IMR-90 (cell line): ENCODE measurements at regions not wholly inside any gene's neighbourhood (a gene's known extent, or its start where the extent isn't known, plus 50 kb on each side); places are given as distances from the start of the nearest gene placed in this dataset.

Experiments
- ATAC-seq: fragments of 200-7000 bp; cut with Tn5 transposase; 2 replicates; pipeline ENCODE4 v1.9.1; 2020; ENCODE audit warnings: low read depth, mild to moderate bottlenecking, moderate library complexity
- BruUV-seq: library from RNA; stranded (reverse); fragments of 400-500 nt; replicated peaks from 2 replicates; lab custom pipeline; 2021; lab: Mats Ljungman, UMichigan
- CTCF ChIA-PET: fragments of 300-600 bp; formaldehyde crosslinking; extraction: SDS; loops from one replicate; lab custom pipeline; 2021; ENCODE audit warnings: antibody characterized with exemption; lab: Yijun Ruan, JAX
- POLR2A ChIA-PET: fragments of 300-600 bp; sonication (Branson Sonifier 250); formaldehyde crosslinking; loops from one replicate; lab custom pipeline; 2022; ENCODE audit warnings: antibody characterized with exemption; ENCODE audit not compliant: unreplicated experiment; lab: Charles Lee
- DNase-seq: peaks from one replicate; pipeline ENCODE4 v3.0.0; 2013
- H2AFZ ChIP-seq: replicated peaks from 2 replicates; pipeline ENCODE3; 2013; ENCODE audit warnings: low read length, mild to moderate bottlenecking; ENCODE audit not compliant: poor library complexity
- H2AK5ac ChIP-seq: 2 replicates; pipeline ENCODE4 v1.6.1; 2013; ENCODE audit warnings: low read depth, low read length, inconsistent platforms
- H2AK9ac ChIP-seq: replicated peaks from 2 replicates; pipeline ENCODE3; 2013; ENCODE audit warnings: mild to moderate bottlenecking, low read depth, low read length, moderate library complexity; ENCODE audit not compliant: poor library complexity
- H2BK120ac ChIP-seq: 2 replicates; pipeline ENCODE4 v1.6.1; 2013; ENCODE audit warnings: low read depth, low read length, inconsistent platforms
- H2BK15ac ChIP-seq: 3 replicates; pipeline ENCODE4 v1.6.1; 2013; ENCODE audit warnings: low read depth, low read length, inconsistent platforms
- H2BK20ac ChIP-seq: 2 replicates; pipeline ENCODE4 v1.6.1; 2013; ENCODE audit warnings: low read depth, mild to moderate bottlenecking, inconsistent platforms, low read length, moderate library complexity
- H2BK5ac ChIP-seq: 2 replicates; pipeline ENCODE4 v1.6.1; 2013; ENCODE audit warnings: mild to moderate bottlenecking, low read depth, low read length, inconsistent platforms; ENCODE audit not compliant: poor library complexity, severe bottlenecking
- H3K14ac ChIP-seq: replicated peaks from 2 replicates; pipeline ENCODE4 v1.6.1; 2013; ENCODE audit warnings: low read depth, low read length, inconsistent platforms
- H3K18ac ChIP-seq: 2 replicates; pipeline ENCODE4 v1.6.1; 2013; ENCODE audit warnings: low read depth, low read length, control low read depth
- H3K23ac ChIP-seq: 2 replicates; pipeline ENCODE4 v1.6.1; 2013; ENCODE audit warnings: low read depth, low read length, inconsistent platforms
- H3K27ac ChIP-seq: 2 replicates; pipeline ENCODE4 v1.5.1; 2013; ENCODE audit warnings: mild to moderate bottlenecking, control low read depth, low read length; ENCODE audit not compliant: insufficient read depth
- H3K27me3 ChIP-seq: 2 replicates; pipeline ENCODE4 v1.6.1; 2013; ENCODE audit warnings: low read length; ENCODE audit not compliant: control insufficient read depth, insufficient read depth
- H3K36me3 ChIP-seq: 2 replicates; pipeline ENCODE4 v1.6.1; 2013; ENCODE audit warnings: low read length, mixed read lengths; ENCODE audit not compliant: control insufficient read depth, insufficient read depth
- H3K4ac ChIP-seq: 2 replicates; pipeline ENCODE4 v1.6.1; 2013; ENCODE audit warnings: low read depth, low read length, inconsistent platforms
- H3K4me1 ChIP-seq: 2 replicates; pipeline ENCODE4 v1.6.1; 2013; ENCODE audit warnings: low read length, mixed read lengths; ENCODE audit not compliant: control insufficient read depth, insufficient read depth
- H3K4me2 ChIP-seq: 2 replicates; pipeline ENCODE4 v1.6.1; 2013; ENCODE audit warnings: low read depth, mild to moderate bottlenecking, control low read depth, low read length, moderate library complexity
- H3K4me3 ChIP-seq: 2 replicates; pipeline ENCODE4 v1.5.1; 2013; ENCODE audit warnings: low read depth, mild to moderate bottlenecking, control low read depth, low read length, moderate library complexity; ENCODE audit not compliant: insufficient read depth
- H3K56ac ChIP-seq: 2 replicates; pipeline ENCODE4 v1.6.1; 2013; ENCODE audit warnings: low read length, inconsistent platforms; ENCODE audit not compliant: insufficient read depth; ENCODE audit errors: extremely low read depth
- H3K79me1 ChIP-seq, 2 experiments: 2 replicates each; pipeline ENCODE4 v1.6.1; 2013; ENCODE audit warnings: low read length in 2 of 2, inconsistent platforms in 1 of 2, low read depth in 1 of 2
- H3K9ac ChIP-seq: 2 replicates; pipeline ENCODE4 v1.6.1; 2013; ENCODE audit warnings: low read depth, low read length, control low read depth
- H3K9me1 ChIP-seq: 2 replicates; pipeline ENCODE4 v1.6.1; 2013; ENCODE audit warnings: low read length, inconsistent platforms; ENCODE audit not compliant: insufficient read depth
- H3K9me3 ChIP-seq: 2 replicates; pipeline ENCODE4 v1.6.1; 2013; ENCODE audit warnings: low read length; ENCODE audit not compliant: control insufficient read depth, insufficient read depth
- H4K20me1 ChIP-seq: 2 replicates; pipeline ENCODE4 v1.6.1; 2013; ENCODE audit warnings: low read length, inconsistent platforms; ENCODE audit not compliant: insufficient read depth
- H4K5ac ChIP-seq: 2 replicates; pipeline ENCODE4 v1.6.1; 2013; ENCODE audit warnings: mild to moderate bottlenecking, low read depth, low read length, control low read depth
- H4K8ac ChIP-seq, 2 experiments: 2 replicates each; pipeline ENCODE4 v1.6.1; 2013; ENCODE audit warnings: low read depth in 2 of 2, low read length in 2 of 2, control low read depth in 1 of 2, inconsistent platforms in 1 of 2
- H4K91ac ChIP-seq: 2 replicates; pipeline ENCODE4 v1.6.1; 2013; ENCODE audit warnings: low read depth, low read length, inconsistent platforms; ENCODE audit not compliant: insufficient read depth
- FOS ChIP-seq: fragments of 150-350 bp; IDR thresholded peaks from 2 replicates; pipeline ENCODE4 v1.6.1; 2016; ENCODE audit warnings: low read depth, low read length
- NFE2L2 ChIP-seq: fragments of 150-350 bp; IDR thresholded peaks from 2 replicates; pipeline ENCODE4 v1.6.1; 2016; ENCODE audit warnings: low read depth, mild to moderate bottlenecking, low read length
- POLR2A ChIP-seq: IDR thresholded peaks from 2 replicates; pipeline ENCODE4 v1.6.1; 2012; ENCODE audit warnings: mild to moderate bottlenecking, low read depth, low read length
- RAD21 ChIP-seq: IDR thresholded peaks from 2 replicates; pipeline ENCODE4 v1.6.1; 2012; ENCODE audit warnings: low read length, improper control_type of control experiment
- RFX5 ChIP-seq: IDR thresholded peaks from 2 replicates; pipeline ENCODE4 v1.8.0; 2012; ENCODE audit warnings: low read depth, mild to moderate bottlenecking, low read length, moderate library complexity
- WGBS, 2 experiments: methylation state at CpG; one replicate each; pipeline versions ENCODE4 v1.1.5 to v1.1.7; 2013; ENCODE audit warnings: missing lambda C conversion rate in 2 of 2; ENCODE audit not compliant: insufficient read length in 1 of 2; ENCODE audit errors: extremely low coverage in 2 of 2; 5-methylcytosine and 5-hydroxymethylcytosine counted together
- dilution Hi-C: fragments of 300-500 bp; cut with HindIII; formaldehyde crosslinking; loops from one replicate; pipeline ENCODE4 v1.14.3; 2018; ENCODE audit warnings: low sequenced_read_pairs; ENCODE audit not compliant: unreplicated experiment
- in situ Hi-C: fragments of 300-500 bp; cut with MboI; formaldehyde crosslinking; loops from 3 replicates; pipeline ENCODE4 v1.14.3; 2019; ENCODE audit warnings: low sequenced_read_pairs, inconsistent platforms, mixed read lengths
- intact Hi-C: fragments of 100-400 bp; cut with micrococcal nuclease; formaldehyde crosslinking; loops from 2 replicates; pipeline ENCODE4 v1.10.0; 2022
- TF ChIP-seq, protein P1 (sequence below): fragments of 150-350 bp; IDR thresholded peaks from 2 replicates; pipeline ENCODE4 v1.6.1; 2016; ENCODE audit warnings: low read depth, mild to moderate bottlenecking, low read length, moderate library complexity, borderline replicate concordance

DNA sequence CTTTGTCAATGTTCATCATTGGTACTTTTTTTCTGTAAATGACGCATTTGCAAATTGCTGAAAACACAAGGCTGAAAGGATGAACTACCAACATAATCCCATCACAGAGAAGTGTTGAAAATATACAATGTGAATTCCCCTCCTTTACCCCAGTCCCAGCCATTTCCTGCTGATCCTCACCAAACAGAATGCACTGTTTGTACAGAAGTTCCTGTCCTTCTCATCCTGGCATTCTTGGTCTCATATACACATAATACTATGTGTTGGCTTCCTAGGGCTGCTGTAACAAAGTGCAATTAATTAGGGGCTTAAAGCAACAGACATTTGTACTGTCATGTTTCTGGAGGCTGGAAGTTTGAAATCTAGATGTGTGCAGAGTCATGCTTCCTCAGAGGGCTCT, 836.2 kb upstream of the MGAT4C start:
- Histone ChIP-seq H3K9me3 (no peaks in the 10 kb centered on the region), H4K91ac (no peak overlapping the region), H3K14ac (no peak overlapping the region), H2BK20ac (no peak overlapping the region), H3K4me1 (no peaks in the 10 kb centered on the region), H2BK120ac (no peak overlapping the region), H2AFZ (no peak overlapping the region), H3K56ac (no peak overlapping the region), H3K27me3 (no peaks in the 10 kb centered on the region), H3K4me3 (no peak overlapping the region), H3K27ac (no peak overlapping the region), H3K4ac (no peak overlapping the region), H4K5ac (no peak overlapping the region), H3K4me2 (no peak overlapping the region), H3K79me1 (no peaks in the 10 kb centered on the region), H3K23ac (no peak overlapping the region), H3K36me3 (no peaks in the 10 kb centered on the region), H2AK5ac (no peak overlapping the region), H3K9me1 (no peaks in the 10 kb centered on the region), H2AK9ac (no peak overlapping the region), H3K18ac (no peak overlapping the region), H4K20me1 (no peaks in the 10 kb centered on the region), H2BK5ac (no peak overlapping the region), H3K9ac (no peak overlapping the region), H2BK15ac (no peak overlapping the region), H4K8ac (no peak overlapping the region)
- POLR2A ChIA-PET: no interaction called here
- in situ Hi-C loops: no loop called here
- intact Hi-C loops: no loop called here
- TF ChIP-seq, protein P1, sequence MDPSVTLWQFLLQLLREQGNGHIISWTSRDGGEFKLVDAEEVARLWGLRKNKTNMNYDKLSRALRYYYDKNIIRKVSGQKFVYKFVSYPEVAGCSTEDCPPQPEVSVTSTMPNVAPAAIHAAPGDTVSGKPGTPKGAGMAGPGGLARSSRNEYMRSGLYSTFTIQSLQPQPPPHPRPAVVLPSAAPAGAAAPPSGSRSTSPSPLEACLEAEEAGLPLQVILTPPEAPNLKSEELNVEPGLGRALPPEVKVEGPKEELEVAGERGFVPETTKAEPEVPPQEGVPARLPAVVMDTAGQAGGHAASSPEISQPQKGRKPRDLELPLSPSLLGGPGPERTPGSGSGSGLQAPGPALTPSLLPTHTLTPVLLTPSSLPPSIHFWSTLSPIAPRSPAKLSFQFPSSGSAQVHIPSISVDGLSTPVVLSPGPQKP: no peak
- TF ChIP-seq POLR2A (no peak), RFX5 (no peak), NFE2L2 (no peak), FOS (no peak), RAD21 (no peak)
- DNase-seq (no peak), ATAC-seq (no peak)
- no TSS peak for BruUV-seq
- CTCF ChIA-PET: no interaction called here
- WGBS, 2 experiments: no CpG with 5 or more reads among the region's 1 CpG
- dilution Hi-C loops: no loop called here
